SU-DHL-6 (cell line): ENCODE measurements at regions not wholly inside any gene's neighbourhood (a gene's known extent, or its start where the extent isn't known, plus 50 kb on each side); places are given as distances from the start of the nearest gene placed in this dataset.

ENCODE experiments used
- CTCF ChIP-seq: fragments of 200-600 bp; sonication (generic); IDR thresholded peaks from one replicate; pipeline ENCODE4 v1.5.1; 2017; ENCODE audit warnings: antibody characterized with exemption, mild to moderate bottlenecking, low read length, moderate library complexity; ENCODE audit not compliant: insufficient read depth, poor library complexity, severe bottlenecking
- EZH2phosphoT487 ChIP-seq: fragments of 200-600 bp; sonication (generic), shearing (Covaris generic); conservative IDR thresholded peaks from 2 replicates; pipeline ENCODE4 v1.6.1; 2018; ENCODE audit warnings: mild to moderate bottlenecking, antibody characterized with exemption, low read length, moderate library complexity, mixed read lengths

GRCh38 chr21:20215959-20216358 is 782.2 kb upstream of the NCAM2 start:
- TF ChIP-seq CTCF (no peak), EZH2phosphoT487 (no peak)
